HAP-1 (cell line): ENCODE measurements at regions not wholly inside any gene's neighbourhood (a gene's known extent, or its start where the extent isn't known, plus 50 kb on each side); places are given as distances from the start of the nearest gene placed in this dataset.

Source experiments
- DNase-seq, 2 experiments: peaks; one replicate each; pipeline ENCODE4 v3.0.0-alpha.2; 2016 to 2020; ENCODE audit warnings: low spot score in 2 of 2
- H3K27me3 ChIP-seq: fragments of 250-450 bp; sonication (Bioruptor Pico); 2 replicates; pipeline ENCODE4 v1.5.1; 2020; ENCODE audit warnings: low read depth, mild to moderate bottlenecking, moderate library complexity
- H3K36me3 ChIP-seq: fragments of 250-450 bp; sonication (Bioruptor Pico); replicated peaks from 2 replicates; pipeline ENCODE4 v1.5.1; 2020; ENCODE audit warnings: mild to moderate bottlenecking
- H3K4me1 ChIP-seq: fragments of 250-450 bp; sonication (Bioruptor Pico); 2 replicates; pipeline ENCODE4 v1.5.1; 2020; ENCODE audit warnings: mild to moderate bottlenecking
- H3K4me3 ChIP-seq: fragments of 250-450 bp; sonication (Bioruptor Pico); 2 replicates; pipeline ENCODE4 v1.5.1; 2020; ENCODE audit warnings: mild to moderate bottlenecking, moderate library complexity
- H3K9me3 ChIP-seq: fragments of 250-450 bp; sonication (Bioruptor Pico); 2 replicates; pipeline ENCODE4 v1.5.1; 2020; ENCODE audit warnings: mild to moderate bottlenecking, moderate library complexity
- in situ Hi-C: fragments of 300-500 bp; cut with MboI; formaldehyde crosslinking; loops from 3 replicates; pipeline ENCODE4 v1.14.3; 2020; ENCODE audit warnings: low sequenced_read_pairs, inconsistent platforms, mixed read lengths

- Histone ChIP-seq H3K36me3 (no peaks in the 10 kb centered on the region), H3K4me1 (no peaks in the 10 kb centered on the region), H3K9me3 (no peaks in the 10 kb centered on the region), H3K4me3 (no peak overlapping the region), H3K27me3 (no peaks in the 10 kb centered on the region)
- no peak for DNase-seq
- in situ Hi-C loops, result no loop called here
These were observed 59.9 kb downstream of the BMP4 start for GRCh38 chr14:53896726-53897125.

- in situ Hi-C loops, result no loop called here
- no peaks in the 10 kb centered on the region for H3K36me3 ChIP-seq
- 0 out of 2 replicates have a peak, but pooled peaks cover 2% of the 10 kb centered on the region for H3K4me1 ChIP-seq
- no peaks in the 10 kb centered on the region for H3K27me3 ChIP-seq
- no peak for DNase-seq
- no peaks in the 10 kb centered on the region for H3K9me3 ChIP-seq
- no peak overlapping the region for H3K4me3 ChIP-seq
These were observed 62.2 kb downstream of the BMP4 start for GRCh38 chr14:53894456-53894855.

- Histone ChIP-seq H3K36me3 (no peaks in the 10 kb centered on the region), H3K4me3 (no peak overlapping the region), H3K27me3 (no peaks in the 10 kb centered on the region), H3K9me3 (no peaks in the 10 kb centered on the region), H3K4me1 (0 out of 2 replicates have a peak, but pooled peaks cover 2% of the 10 kb centered on the region)
- in situ Hi-C loops, result no loop called here
- DNase-seq, result no peak
These were observed 63.3 kb downstream of the BMP4 start for GRCh38 chr14:53893374-53893773.

GRCh38 chr14:53890611-53891101 lies 66.0 kb downstream of the BMP4 start:
- DNase-seq, result peak in 1 of 2 experiments; percentile 19
- Histone ChIP-seq H3K27me3 (no peaks in the 10 kb centered on the region), H3K36me3 (no peaks in the 10 kb centered on the region), H3K4me3 (no peak overlapping the region), H3K9me3 (no peaks in the 10 kb centered on the region), H3K4me1 (0 out of 2 replicates have a peak, but pooled peaks cover 2% of the 10 kb centered on the region)
- in situ Hi-C loops, result no loop called here

- no peaks in the 10 kb centered on the region for H3K27me3 ChIP-seq
- 0 out of 2 replicates have a peak, but pooled peaks cover 2% of the 10 kb centered on the region for H3K4me1 ChIP-seq
- H3K4me3 ChIP-seq, result no peak overlapping the region
- H3K36me3 ChIP-seq, result no peaks in the 10 kb centered on the region
- in situ Hi-C loops, result no loop called here
- no peak for DNase-seq
- no peaks in the 10 kb centered on the region for H3K9me3 ChIP-seq
These were observed 67.9 kb downstream of the BMP4 start for GRCh38 chr14:53888535-53889386.

GRCh38 chr14:53885136-53885640 lies 71.4 kb downstream of the BMP4 start:
- no peaks in the 10 kb centered on the region for H3K27me3 ChIP-seq
- no peak overlapping the region for H3K4me3 ChIP-seq
- in situ Hi-C loops, result no loop called here
- no peaks in the 10 kb centered on the region for H3K9me3 ChIP-seq
- H3K36me3 ChIP-seq, result no peaks in the 10 kb centered on the region
- peaks cover 10% of the 10 kb centered on the region for H3K4me1 ChIP-seq
- DNase-seq, result no peak

GRCh38 chr14:53884601-53885000 lies 72.0 kb downstream of the BMP4 start:
- H3K9me3 ChIP-seq, result no peaks in the 10 kb centered on the region
- H3K36me3 ChIP-seq, result no peaks in the 10 kb centered on the region
- no peak overlapping the region for H3K4me3 ChIP-seq
- DNase-seq, result no peak
- H3K4me1 ChIP-seq, result peaks cover 10% of the 10 kb centered on the region
- H3K27me3 ChIP-seq, result no peaks in the 10 kb centered on the region
- in situ Hi-C loops, result no loop called here

GRCh38 chr14:53883739-53884138 lies 72.9 kb downstream of the BMP4 start:
- no peaks in the 10 kb centered on the region for H3K36me3 ChIP-seq
- no peaks in the 10 kb centered on the region for H3K27me3 ChIP-seq
- in situ Hi-C loops, result no loop called here
- no peak overlapping the region for H3K4me3 ChIP-seq
- H3K4me1 ChIP-seq, result peaks cover 13% of the 10 kb centered on the region
- no peaks in the 10 kb centered on the region for H3K9me3 ChIP-seq
- no peak for DNase-seq

- Histone ChIP-seq H3K4me1 (peaks cover 13% of the 10 kb centered on the region), H3K36me3 (no peaks in the 10 kb centered on the region), H3K4me3 (no peak overlapping the region), H3K27me3 (no peaks in the 10 kb centered on the region), H3K9me3 (no peaks in the 10 kb centered on the region)
- in situ Hi-C loops, result no loop called here
- no peak for DNase-seq
These were observed 73.9 kb downstream of the BMP4 start for GRCh38 chr14:53882684-53883083.

GRCh38 chr14:53881921-53882320 lies 74.7 kb downstream of the BMP4 start:
- Histone ChIP-seq H3K27me3 (no peaks in the 10 kb centered on the region), H3K4me3 (no peak overlapping the region), H3K9me3 (no peaks in the 10 kb centered on the region), H3K4me1 (peaks cover 13% of the 10 kb centered on the region), H3K36me3 (no peaks in the 10 kb centered on the region)
- in situ Hi-C loops, result no loop called here
- DNase-seq, result no peak

- H3K36me3 ChIP-seq, result no peaks in the 10 kb centered on the region
- in situ Hi-C loops, result no loop called here
- H3K4me1 ChIP-seq, result peaks cover 13% of the 10 kb centered on the region
- H3K27me3 ChIP-seq, result no peaks in the 10 kb centered on the region
- H3K9me3 ChIP-seq, result no peaks in the 10 kb centered on the region
- peak; percentile 13 to 77 for DNase-seq
- no peak overlapping the region for H3K4me3 ChIP-seq
These were observed 75.3 kb downstream of the BMP4 start for GRCh38 chr14:53881161-53881871.

- no peaks in the 10 kb centered on the region for H3K36me3 ChIP-seq
- H3K4me1 ChIP-seq, result peaks cover 13% of the 10 kb centered on the region
- in situ Hi-C loops, result no loop called here
- H3K4me3 ChIP-seq, result no peak overlapping the region
- H3K27me3 ChIP-seq, result no peaks in the 10 kb centered on the region
- DNase-seq, result no peak
- H3K9me3 ChIP-seq, result no peaks in the 10 kb centered on the region
These were observed 75.9 kb downstream of the BMP4 start for GRCh38 chr14:53880761-53881160.

GRCh38 chr14:53879747-53880146 lies 76.9 kb downstream of the BMP4 start:
- in situ Hi-C loops, result no loop called here
- no peak for DNase-seq
- peaks cover 13% of the 10 kb centered on the region for H3K4me1 ChIP-seq
- H3K4me3 ChIP-seq, result no peak overlapping the region
- no peaks in the 10 kb centered on the region for H3K36me3 ChIP-seq
- no peaks in the 10 kb centered on the region for H3K27me3 ChIP-seq
- no peaks in the 10 kb centered on the region for H3K9me3 ChIP-seq
